ENCODE measurements at regions not wholly inside any gene's neighbourhood (a gene's known extent, or its start where the extent isn't known, plus 50 kb on each side); places are given as distances from the start of the nearest gene placed in this dataset.

DNA sequence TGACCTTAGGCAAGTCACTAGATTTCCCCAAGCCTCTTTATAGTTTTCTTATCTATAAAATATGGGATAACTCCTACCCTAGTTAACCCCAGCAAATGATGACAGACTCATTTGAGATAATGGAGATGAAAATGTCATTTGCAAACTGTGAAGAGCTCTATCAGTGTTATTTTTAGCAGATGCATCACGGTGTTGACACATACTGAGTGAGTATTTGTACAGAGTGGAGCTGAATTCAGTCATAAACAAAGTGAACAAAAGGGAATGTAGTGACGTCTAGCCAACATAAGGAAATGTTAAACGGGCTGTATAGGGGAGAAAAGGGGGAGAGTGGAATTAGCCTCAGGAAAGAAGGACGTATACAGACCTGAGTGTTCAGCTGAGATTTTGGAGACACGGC, 75.9 kb downstream of the NMUR2 start:
- CTCF ChIA-PET = no interaction called here
- no peaks in the 10 kb centered on the region for H3K36me3 ChIP-seq (ENCODE audit: control insufficient read depth in 2 of 2, insufficient read depth in 1 of 2, low read length in 2 of 2)
- TF ChIP-seq ZNF707 (tag by site-specific recombination; IDR thresholded peaks at IDR 0.05) = no peak
- TF ChIP-seq ZNF624 (tag by site-specific recombination; IDR thresholded peaks at IDR 0.05) = no peak
- TF ChIP-seq WT1 (tag by site-specific recombination; IDR thresholded peaks at IDR 0.05) = no peak
- TF ChIP-seq ZNF16 (tag by site-specific recombination; IDR thresholded peaks at IDR 0.05; ENCODE audit: low read depth) = no peak
- no peak for TF ChIP-seq ZSCAN4 (tag by site-specific recombination; IDR thresholded peaks at IDR 0.05)
- TF ChIP-seq GLI4 (tag by site-specific recombination; IDR thresholded peaks at IDR 0.05) = no peak
- TF ChIP-seq, protein P1, sequence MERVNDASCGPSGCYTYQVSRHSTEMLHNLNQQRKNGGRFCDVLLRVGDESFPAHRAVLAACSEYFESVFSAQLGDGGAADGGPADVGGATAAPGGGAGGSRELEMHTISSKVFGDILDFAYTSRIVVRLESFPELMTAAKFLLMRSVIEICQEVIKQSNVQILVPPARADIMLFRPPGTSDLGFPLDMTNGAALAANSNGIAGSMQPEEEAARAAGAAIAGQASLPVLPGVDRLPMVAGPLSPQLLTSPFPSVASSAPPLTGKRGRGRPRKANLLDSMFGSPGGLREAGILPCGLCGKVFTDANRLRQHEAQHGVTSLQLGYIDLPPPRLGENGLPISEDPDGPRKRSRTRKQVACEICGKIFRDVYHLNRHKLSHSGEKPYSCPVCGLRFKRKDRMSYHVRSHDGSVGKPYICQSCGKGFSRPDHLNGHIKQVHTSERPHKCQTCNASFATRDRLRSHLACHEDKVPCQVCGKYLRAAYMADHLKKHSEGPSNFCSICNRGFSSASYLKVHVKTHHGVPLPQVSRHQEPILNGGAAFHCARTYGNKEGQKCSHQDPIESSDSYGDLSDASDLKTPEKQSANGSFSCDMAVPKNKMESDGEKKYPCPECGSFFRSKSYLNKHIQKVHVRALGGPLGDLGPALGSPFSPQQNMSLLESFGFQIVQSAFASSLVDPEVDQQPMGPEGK (tag by site-specific recombination; IDR thresholded peaks at IDR 0.05) = no peak
- TF ChIP-seq ZFP41 (tag by site-specific recombination; IDR thresholded peaks at IDR 0.05; ENCODE audit: borderline replicate concordance) = no peak
- no peak for TF ChIP-seq ZNF449 (tag by site-specific recombination; IDR thresholded peaks at IDR 0.05)
- no peak for TF ChIP-seq KLF8 (tag by site-specific recombination; IDR thresholded peaks at IDR 0.05)
- no peak for TF ChIP-seq ZNF416 (tag by site-specific recombination; IDR thresholded peaks at IDR 0.05)
- TF ChIP-seq ZBTB21 (tag by site-specific recombination; IDR thresholded peaks at IDR 0.05) = no peak
- no peak overlapping the region for H3K27ac ChIP-seq (ENCODE audit: extremely low read depth, low read depth, low read length)
- no peak overlapping the region for H3K4me3 ChIP-seq (ENCODE audit: low read depth, low read length)
- no peaks in the 10 kb centered on the region; the same call in 1 of the 2 replicates for H3K9me3 ChIP-seq (ENCODE audit: control insufficient read depth, insufficient read depth, low read depth, low read length)
- H3K4me1 ChIP-seq (ENCODE audit: control insufficient read depth, insufficient read depth, low read length) = no peaks in the 10 kb centered on the region
- POLR2A ChIA-PET = no interaction called here

DNA sequence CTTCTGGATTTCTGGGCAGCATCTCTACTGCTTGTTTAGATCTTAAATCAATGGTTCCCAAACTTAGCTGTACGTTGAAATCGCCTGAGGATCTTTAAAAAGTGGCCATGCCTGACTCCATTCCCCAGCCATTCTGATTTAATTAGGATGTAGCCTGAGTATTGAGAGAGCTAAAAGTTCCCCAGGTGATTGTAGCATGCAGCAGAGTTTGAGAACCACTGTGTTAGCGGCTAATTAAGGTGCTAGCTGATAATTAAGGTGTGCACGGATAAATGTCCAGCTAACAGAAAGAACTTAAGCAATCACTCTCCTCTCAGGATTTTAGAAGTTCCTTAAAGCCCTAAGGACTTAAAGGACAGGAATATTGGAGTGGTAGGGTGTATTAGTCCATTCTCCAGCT, 89.1 kb downstream of the NMUR2 start:
- H3K4me3 ChIP-seq (ENCODE audit: low read depth, low read length) = no peak overlapping the region
- H3K4me1 ChIP-seq (ENCODE audit: control insufficient read depth, insufficient read depth, low read length) = peaks cover 14% of the 10 kb centered on the region
- H3K27ac ChIP-seq (ENCODE audit: extremely low read depth, low read depth, low read length) = no peak overlapping the region
- POLR2A ChIA-PET = no interaction called here
- no peaks in the 10 kb centered on the region for H3K36me3 ChIP-seq (ENCODE audit: control insufficient read depth in 2 of 2, insufficient read depth in 1 of 2, low read length in 2 of 2)
- CTCF ChIA-PET = no interaction called here
- H3K9me3 ChIP-seq (ENCODE audit: control insufficient read depth, insufficient read depth, low read depth, low read length) = no peaks in the 10 kb centered on the region
- TF ChIP-seq BCL6B (tag by site-specific recombination; IDR thresholded peaks at IDR 0.05) = no peak
- TF ChIP-seq ZNF830 (tag by site-specific recombination; IDR thresholded peaks at IDR 0.05; ENCODE audit: low read depth) = no peak
- no peak for TF ChIP-seq BCL11B (tag by site-specific recombination; IDR thresholded peaks at IDR 0.05; ENCODE audit: low read depth)
- TF ChIP-seq ZNF837 (tag by site-specific recombination; IDR thresholded peaks at IDR 0.05) = no peak
- no peak for TF ChIP-seq BCL11A (tag by site-specific recombination; IDR thresholded peaks at IDR 0.05; ENCODE audit: low read depth)
- no peak for TF ChIP-seq GFI1B (tag by site-specific recombination; IDR thresholded peaks at IDR 0.05)
- TF ChIP-seq ZSCAN30 (tag by site-specific recombination; IDR thresholded peaks at IDR 0.05) = no peak
- TF ChIP-seq, protein P2, sequence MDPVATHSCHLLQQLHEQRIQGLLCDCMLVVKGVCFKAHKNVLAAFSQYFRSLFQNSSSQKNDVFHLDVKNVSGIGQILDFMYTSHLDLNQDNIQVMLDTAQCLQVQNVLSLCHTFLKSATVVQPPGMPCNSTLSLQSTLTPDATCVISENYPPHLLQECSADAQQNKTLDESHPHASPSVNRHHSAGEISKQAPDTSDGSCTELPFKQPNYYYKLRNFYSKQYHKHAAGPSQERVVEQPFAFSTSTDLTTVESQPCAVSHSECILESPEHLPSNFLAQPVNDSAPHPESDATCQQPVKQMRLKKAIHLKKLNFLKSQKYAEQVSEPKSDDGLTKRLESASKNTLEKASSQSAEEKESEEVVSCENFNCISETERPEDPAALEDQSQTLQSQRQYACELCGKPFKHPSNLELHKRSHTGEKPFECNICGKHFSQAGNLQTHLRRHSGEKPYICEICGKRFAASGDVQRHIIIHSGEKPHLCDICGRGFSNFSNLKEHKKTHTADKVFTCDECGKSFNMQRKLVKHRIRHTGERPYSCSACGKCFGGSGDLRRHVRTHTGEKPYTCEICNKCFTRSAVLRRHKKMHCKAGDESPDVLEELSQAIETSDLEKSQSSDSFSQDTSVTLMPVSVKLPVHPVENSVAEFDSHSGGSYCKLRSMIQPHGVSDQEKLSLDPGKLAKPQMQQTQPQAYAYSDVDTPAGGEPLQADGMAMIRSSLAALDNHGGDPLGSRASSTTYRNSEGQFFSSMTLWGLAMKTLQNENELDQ (tag by site-specific recombination; IDR thresholded peaks at IDR 0.05; ENCODE audit: low read depth) = no peak
- no peak for TF ChIP-seq SALL2 (tag by site-specific recombination; IDR thresholded peaks at IDR 0.05; ENCODE audit: borderline replicate concordance)
- TF ChIP-seq ZNF19 (tag by site-specific recombination; IDR thresholded peaks at IDR 0.05; ENCODE audit: low read depth) = no peak
- TF ChIP-seq ZNF394 (tag by site-specific recombination; IDR thresholded peaks at IDR 0.05; ENCODE audit: borderline replicate concordance) = no peak
- no peak for TF ChIP-seq ZNF433 (tag by site-specific recombination; IDR thresholded peaks at IDR 0.05; ENCODE audit: low read depth)
- no peak for TF ChIP-seq ZBTB48 (tag by site-specific recombination; IDR thresholded peaks at IDR 0.05)
- TF ChIP-seq ZSCAN18 (tag by site-specific recombination; IDR thresholded peaks at IDR 0.05) = no peak
- TF ChIP-seq KLF1 (tag by site-specific recombination; IDR thresholded peaks at IDR 0.05) = no peak
- TF ChIP-seq HOXC10 (CRISPR knock-in tag; IDR thresholded peaks at IDR 0.05) = no peak
